GM18507 (cell line): ENCODE measurements at regions not wholly inside any gene's neighbourhood (a gene's known extent, or its start where the extent isn't known, plus 50 kb on each side); places are given as distances from the start of the nearest gene placed in this dataset.

Experiments
- DNase-seq: peaks from one replicate; pipeline ENCODE4 v3.0.0; 2011; ENCODE audit warnings: low read depth; ENCODE audit not compliant: insufficient read length; ENCODE audit errors: extremely low spot score
- FAIRE-seq: peaks from 2 replicates; lab custom pipeline; 2011; peaks lifted over from hg19 to GRCh38; lab: Jason Lieb, UNC

DNA sequence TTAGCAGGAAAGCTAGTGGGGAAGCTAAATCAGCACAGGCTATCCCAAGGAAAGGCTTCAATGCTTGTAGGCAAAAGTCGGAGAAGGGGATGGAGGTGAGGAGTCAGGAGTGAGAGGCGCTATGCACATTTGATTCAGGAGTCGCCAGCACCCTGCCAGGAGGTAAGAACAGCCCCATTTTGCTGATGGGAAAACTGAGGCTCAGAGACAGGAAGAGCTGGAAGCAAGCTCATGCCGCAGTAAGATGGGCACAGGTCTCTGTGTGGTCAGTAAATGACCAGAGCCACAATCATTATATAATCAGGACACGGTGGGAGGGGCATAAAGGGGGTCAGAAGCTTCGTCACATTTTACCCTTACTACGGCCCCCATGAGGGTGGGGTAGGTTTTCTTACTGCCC, 504.4 kb downstream of the MN1 start:
- FAIRE-seq (no peak), DNase-seq (no peak)

GRCh38 chr22:27298332-27298731, 503.2 kb downstream of the MN1 start:
- FAIRE-seq (no peak), DNase-seq (no peak)

DNA sequence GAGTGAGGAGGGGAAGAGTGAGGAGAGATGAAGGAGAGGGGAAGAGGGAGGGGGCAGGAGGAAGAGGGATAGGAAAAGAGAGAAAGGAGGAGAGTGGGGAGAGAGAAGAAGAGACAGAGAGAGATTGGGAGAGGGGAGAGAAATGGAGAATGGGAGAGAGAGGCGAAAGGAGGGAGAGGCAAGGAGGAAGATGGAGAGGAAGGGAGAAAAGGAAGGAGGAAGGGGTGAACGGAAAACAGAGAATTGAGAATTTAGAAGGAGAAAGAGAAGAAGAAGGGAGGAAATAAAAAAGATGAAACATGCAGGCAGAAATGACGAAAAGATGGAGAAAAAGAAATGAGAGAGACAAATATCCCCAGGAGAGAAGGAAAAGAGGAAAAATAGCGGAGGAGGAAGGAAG, 502.8 kb downstream of the MN1 start:
- no peak for DNase-seq
- no peak for FAIRE-seq

- no peak for FAIRE-seq
- no peak for DNase-seq
These were observed 502.1 kb downstream of the MN1 start for GRCh38 chr22:27299181-27300085.

GRCh38 chr22:27300536-27301285, 500.8 kb downstream of the MN1 start:
- DNase-seq, result no peak
- FAIRE-seq, result no peak

DNA sequence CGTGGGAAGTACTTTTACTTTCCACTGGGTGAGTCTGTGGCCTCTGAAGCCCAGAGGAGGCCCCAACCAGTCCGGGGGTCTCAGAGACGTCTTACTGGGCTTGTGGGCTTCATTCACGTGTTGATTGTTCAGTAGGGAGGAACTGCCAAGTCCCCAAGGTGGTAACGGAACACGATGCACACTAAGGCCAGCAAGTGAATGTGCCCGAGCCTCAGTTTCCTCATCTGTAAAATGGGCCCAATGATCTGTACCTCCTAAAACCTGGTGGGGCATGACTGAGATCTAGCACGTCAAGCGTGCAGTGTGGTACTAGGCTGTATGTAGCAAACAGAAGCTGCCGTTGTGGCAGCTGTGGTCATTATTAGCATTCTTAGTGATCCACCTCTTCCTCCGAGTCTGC, 499.1 kb downstream of the MN1 start:
- FAIRE-seq (no peak), DNase-seq (no peak)

DNA sequence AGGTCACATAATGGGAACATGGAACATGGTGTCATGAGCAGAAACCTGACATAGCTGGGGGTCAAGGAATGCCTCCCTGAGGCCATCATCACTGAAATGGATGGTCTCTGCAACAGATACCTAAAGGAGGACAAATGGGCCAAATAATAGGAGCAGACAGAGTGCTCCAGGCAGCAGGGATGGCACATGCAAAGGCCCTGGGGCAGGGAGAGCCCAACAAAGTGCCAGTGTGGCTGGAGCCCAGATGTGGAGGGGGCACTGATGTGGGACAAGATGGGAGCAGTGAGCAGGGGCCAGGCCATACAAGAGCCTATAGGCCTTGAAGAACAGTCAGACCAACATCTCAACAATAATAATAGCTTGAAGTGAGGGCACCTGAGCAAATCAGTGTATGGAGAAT, 497.8 kb downstream of the MN1 start:
- DNase-seq (no peak), FAIRE-seq (no peak)

GRCh38 chr22:27306771-27307170, 494.8 kb downstream of the MN1 start:
- DNase-seq (no peak), FAIRE-seq (no peak)

DNA sequence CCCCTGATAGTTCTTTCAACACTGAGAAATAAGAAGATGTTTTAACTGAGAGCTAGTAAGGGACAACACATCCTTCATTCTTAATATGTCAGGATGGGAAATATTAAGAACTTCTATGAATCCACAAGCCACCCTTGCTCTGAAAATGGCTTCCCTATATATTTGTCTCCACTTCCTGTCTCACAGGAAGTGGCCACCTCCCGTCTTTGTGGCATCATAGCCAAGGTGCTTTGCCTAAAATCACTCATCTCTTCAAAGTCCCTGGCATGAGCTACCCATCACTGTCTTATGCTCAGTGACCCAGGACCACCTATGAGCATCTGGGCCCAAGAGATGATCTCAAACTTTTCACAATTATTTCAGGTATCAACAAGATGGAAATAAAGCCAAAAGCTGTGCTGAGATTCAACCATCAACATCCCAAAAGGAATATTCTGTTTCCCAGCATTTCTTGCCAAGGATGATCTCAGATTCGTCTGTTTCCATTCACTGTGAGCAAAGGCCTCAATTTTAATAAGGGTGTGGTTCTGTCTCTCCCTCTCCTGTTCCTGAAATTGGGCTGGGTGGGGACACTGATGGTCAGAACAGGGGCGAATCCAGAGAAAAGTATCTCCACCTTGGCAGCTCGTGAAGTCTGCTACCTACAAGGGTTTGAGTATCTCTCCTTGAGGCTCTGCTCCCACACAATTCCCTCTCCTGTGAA, 493.9 kb downstream of the MN1 start:
- FAIRE-seq, result no peak
- DNase-seq, result no peak

GRCh38 chr22:27308513-27308912, 493.0 kb downstream of the MN1 start:
- FAIRE-seq (no peak), DNase-seq (no peak)

GRCh38 chr22:27309697-27310096, 491.9 kb downstream of the MN1 start:
- no peak for FAIRE-seq
- no peak for DNase-seq

GRCh38 chr22:27310966-27311697, 490.4 kb downstream of the MN1 start:
- FAIRE-seq (no peak), DNase-seq (no peak)

DNA sequence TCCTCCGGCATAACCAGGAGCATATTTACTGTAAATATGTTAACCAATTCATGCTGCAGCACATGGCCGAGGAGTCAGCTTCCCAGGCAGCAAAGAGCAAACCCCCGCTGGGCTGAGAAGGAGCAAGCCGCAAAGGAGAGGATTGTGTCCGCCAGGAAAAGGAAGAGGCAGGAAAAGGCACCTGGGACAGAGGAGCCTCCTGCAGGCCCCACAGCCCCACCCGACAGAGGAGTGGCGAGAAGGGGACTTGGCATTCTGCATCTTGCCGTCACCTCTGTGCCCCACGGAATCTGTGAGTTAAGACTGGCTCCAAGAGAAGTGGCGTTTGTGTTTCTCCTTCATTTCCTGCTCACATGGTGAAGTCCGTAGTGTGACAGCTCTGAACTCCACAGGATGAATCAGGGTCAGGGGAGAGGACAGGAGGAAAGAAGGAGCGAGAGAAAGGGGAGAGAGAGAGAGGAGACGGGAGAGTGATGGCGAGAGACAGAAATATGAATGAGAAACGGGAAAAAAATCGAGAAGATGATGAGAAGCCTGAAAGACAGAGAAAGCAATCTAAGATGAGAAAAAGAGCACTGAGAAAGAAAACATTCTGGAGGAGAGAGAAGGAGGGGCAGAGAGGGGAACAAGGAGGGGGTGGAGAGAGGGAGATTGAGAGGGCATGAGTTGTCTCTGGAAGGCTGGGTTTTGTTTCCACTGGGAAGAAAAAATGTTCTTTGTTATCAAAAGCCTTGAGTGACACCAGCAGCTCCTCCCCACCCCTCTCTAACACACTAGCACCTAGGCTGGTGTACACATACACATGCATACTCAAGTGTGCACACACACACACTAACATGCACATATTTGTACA, 489.6 kb downstream of the MN1 start:
- DNase-seq, result no peak
- no peak for FAIRE-seq

- FAIRE-seq, result no peak
- no peak for DNase-seq
These were observed 489.0 kb downstream of the MN1 start for GRCh38 chr22:27312565-27312964.

GRCh38 chr22:27312966-27313855, 488.3 kb downstream of the MN1 start:
- FAIRE-seq, result no peak
- DNase-seq, result no peak

DNA sequence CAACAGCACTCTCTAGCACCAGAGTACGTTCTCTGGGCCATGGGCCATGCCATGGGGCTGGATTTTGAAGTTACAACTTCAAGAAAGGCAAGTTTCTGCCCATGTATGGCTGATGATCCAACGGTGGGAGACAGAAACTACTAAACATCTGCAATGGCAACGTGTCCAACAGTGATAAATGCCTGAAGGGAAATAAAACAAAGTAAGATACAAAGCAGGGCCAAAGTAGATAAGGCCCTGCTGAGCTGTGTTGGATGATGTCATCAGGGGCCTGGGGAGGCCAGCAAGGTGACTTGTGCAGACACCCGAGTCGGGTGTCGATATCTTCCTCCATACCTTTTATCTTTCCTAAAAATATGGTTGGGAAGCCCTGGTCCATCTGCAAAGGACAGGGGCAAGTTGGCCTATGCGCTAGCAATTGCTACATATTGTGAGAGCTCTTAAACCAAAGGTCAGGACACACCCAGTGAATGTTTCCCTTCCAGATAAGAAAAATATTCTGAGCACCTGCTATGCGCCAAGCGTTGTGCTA, 487.2 kb downstream of the MN1 start:
- FAIRE-seq, result no peak
- DNase-seq, result no peak

DNA sequence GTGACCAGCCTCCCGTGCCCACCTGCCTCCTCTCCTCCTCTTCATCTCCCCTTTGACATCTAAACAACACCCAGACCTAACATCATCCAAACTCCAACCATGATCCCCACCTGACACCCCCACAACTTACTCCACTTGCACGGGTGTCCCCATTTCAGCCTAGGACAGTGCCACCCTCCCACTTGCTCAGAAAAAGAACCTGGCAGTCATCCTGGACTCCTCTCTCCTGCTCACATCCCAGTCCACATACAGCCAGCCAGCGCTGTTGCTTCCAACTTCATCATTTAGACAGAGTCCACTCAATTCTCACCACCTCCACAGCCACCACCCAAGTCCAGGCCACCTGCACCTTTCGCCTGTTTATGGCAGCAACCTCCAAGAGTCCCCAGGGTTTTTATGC, 485.7 kb downstream of the MN1 start:
- DNase-seq, result no peak
- FAIRE-seq, result no peak

GRCh38 chr22:27317096-27317495, 484.5 kb downstream of the MN1 start:
- DNase-seq, result no peak
- FAIRE-seq, result no peak
